Endodermal cell (in vitro differentiated cells): ENCODE measurements at regions not wholly inside any gene's neighbourhood (a gene's known extent, or its start where the extent isn't known, plus 50 kb on each side); places are given as distances from the start of the nearest gene placed in this dataset.

Experiments used
- DNase-seq: peaks from one replicate; pipeline ENCODE4 v3.0.0-alpha.2; 2017
- H3K27ac ChIP-seq: 2 replicates; pipeline ENCODE4 v1.5.1; 2013; ENCODE audit warnings: mild to moderate bottlenecking, low read depth, low read length, moderate library complexity
- H3K27me3 ChIP-seq: 2 replicates; pipeline ENCODE4 v1.6.1; 2013; ENCODE audit warnings: mild to moderate bottlenecking, low read length, moderate library complexity; ENCODE audit not compliant: insufficient read depth, control insufficient read depth, poor library complexity, severe bottlenecking
- H3K36me3 ChIP-seq: 2 replicates; pipeline ENCODE4 v1.7.0; 2013; ENCODE audit warnings: mild to moderate bottlenecking, low read length, moderate library complexity; ENCODE audit not compliant: control insufficient read depth, insufficient read depth
- H3K4me1 ChIP-seq: one replicate; pipeline ENCODE4 v1.7.0; 2013; ENCODE audit warnings: low read length; ENCODE audit not compliant: control insufficient read depth, insufficient read depth
- H3K4me3 ChIP-seq: 2 replicates; pipeline ENCODE4 v1.5.1; 2013; ENCODE audit warnings: mild to moderate bottlenecking, low read length, moderate library complexity
- H3K9ac ChIP-seq: 2 replicates; pipeline ENCODE4 v1.6.1; 2013; ENCODE audit warnings: mild to moderate bottlenecking, low read length, moderate library complexity; ENCODE audit not compliant: poor library complexity, severe bottlenecking; ENCODE audit errors: extremely low read depth
- H3K9me3 ChIP-seq: 2 replicates; pipeline ENCODE4 v1.6.1; 2013; ENCODE audit warnings: mild to moderate bottlenecking, low read length, moderate library complexity; ENCODE audit not compliant: control insufficient read depth
- H3K27ac Mint-ChIP-seq: 2 replicates; pipeline ENCODE4 v1.8.0; 2020; ENCODE audit warnings: mixed read lengths
- H3K27me3 Mint-ChIP-seq: 2 replicates; pipeline ENCODE4 v1.8.0; 2021; ENCODE audit warnings: mild to moderate bottlenecking, mixed read lengths; ENCODE audit not compliant: insufficient read depth
- H3K36me3 Mint-ChIP-seq: 2 replicates; pipeline ENCODE4 v1.8.0; 2020; ENCODE audit warnings: low read depth, mixed read lengths
- H3K4me1 Mint-ChIP-seq: 2 replicates; pipeline ENCODE4 v1.8.0; 2020; ENCODE audit warnings: mixed read lengths
- H3K4me3 Mint-ChIP-seq: 2 replicates; pipeline ENCODE4 v1.8.0; 2020; ENCODE audit warnings: mild to moderate bottlenecking, moderate library complexity, mixed read lengths
- H3K9me3 Mint-ChIP-seq: 2 replicates; pipeline ENCODE4 v1.8.0; 2020; ENCODE audit warnings: mild to moderate bottlenecking, mixed read lengths
- WGBS, 2 experiments: methylation state at CpG; one replicate each; pipeline versions ENCODE4 v1.1.5 to v1.1.7; 2013; ENCODE audit warnings: missing lambda C conversion rate in 2 of 2, mixed read lengths in 1 of 2; ENCODE audit not compliant: insufficient coverage in 1 of 2, insufficient read length in 1 of 2; 5-methylcytosine and 5-hydroxymethylcytosine counted together
- TF ChIP-seq, protein P1 (sequence below): fragments of 200-600 bp; sonication (generic); conservative IDR thresholded peaks from 2 replicates; pipeline ENCODE4 v1.5.0; 2021; ENCODE audit warnings: antibody characterized with exemption, mild to moderate bottlenecking

DNA sequence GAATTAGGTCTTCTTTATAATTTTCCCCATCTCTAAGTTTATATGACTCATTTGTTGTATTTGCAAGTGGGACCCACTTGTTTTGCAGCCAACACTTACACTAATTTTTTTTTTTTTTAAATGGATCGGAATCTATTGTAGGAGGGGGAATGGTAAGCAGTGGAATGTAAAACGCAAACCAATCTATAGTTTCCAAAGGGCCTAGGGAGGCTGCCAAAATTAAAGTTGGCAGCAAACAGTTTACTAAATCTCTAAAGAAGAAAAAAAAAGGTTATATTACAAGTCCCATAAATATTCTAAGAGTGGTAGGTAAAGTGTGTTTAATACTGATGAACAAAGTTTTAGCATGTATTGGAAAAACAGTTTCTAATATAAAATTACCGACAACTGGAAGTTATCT lies 416.8 kb upstream of the SALL1 start:
- no peaks in the 10 kb centered on the region for H3K27me3 ChIP-seq
- H3K9me3 ChIP-seq: peaks cover 6% of the 10 kb centered on the region
- H3K36me3 Mint-ChIP-seq: no peaks in the 10 kb centered on the region

DNA sequence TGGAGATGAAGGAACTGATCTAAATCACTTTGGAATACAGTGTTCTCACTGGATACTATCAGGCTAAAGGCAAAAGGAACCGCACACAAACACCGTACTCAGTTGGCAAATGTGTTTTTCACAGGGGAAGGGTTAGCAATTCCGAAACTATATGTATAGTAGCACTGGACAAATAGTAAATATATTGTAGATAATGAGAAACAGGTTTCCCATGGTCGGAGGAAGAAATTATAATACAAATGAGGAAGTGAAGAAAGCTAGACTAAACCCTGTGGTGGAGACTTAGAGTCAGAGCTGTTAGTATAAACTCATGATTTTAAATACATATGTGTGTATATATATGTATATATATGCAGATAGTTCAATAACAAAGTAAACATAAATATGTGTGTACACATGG lies 414.1 kb upstream of the SALL1 start:
- H3K27ac ChIP-seq: no peak overlapping the region
- H3K36me3 Mint-ChIP-seq: no peaks in the 10 kb centered on the region
- H3K9ac ChIP-seq: no peak overlapping the region
- no peaks in the 10 kb centered on the region for H3K27me3 ChIP-seq
- H3K27me3 Mint-ChIP-seq: no peaks in the 10 kb centered on the region
- TF ChIP-seq, protein P1, sequence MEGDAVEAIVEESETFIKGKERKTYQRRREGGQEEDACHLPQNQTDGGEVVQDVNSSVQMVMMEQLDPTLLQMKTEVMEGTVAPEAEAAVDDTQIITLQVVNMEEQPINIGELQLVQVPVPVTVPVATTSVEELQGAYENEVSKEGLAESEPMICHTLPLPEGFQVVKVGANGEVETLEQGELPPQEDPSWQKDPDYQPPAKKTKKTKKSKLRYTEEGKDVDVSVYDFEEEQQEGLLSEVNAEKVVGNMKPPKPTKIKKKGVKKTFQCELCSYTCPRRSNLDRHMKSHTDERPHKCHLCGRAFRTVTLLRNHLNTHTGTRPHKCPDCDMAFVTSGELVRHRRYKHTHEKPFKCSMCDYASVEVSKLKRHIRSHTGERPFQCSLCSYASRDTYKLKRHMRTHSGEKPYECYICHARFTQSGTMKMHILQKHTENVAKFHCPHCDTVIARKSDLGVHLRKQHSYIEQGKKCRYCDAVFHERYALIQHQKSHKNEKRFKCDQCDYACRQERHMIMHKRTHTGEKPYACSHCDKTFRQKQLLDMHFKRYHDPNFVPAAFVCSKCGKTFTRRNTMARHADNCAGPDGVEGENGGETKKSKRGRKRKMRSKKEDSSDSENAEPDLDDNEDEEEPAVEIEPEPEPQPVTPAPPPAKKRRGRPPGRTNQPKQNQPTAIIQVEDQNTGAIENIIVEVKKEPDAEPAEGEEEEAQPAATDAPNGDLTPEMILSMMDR: no peak
- peaks cover under 1% of the 10 kb centered on the region for H3K4me1 ChIP-seq
- WGBS, 2 experiments: 92 to 97% methylated on average over 4 of the region's 4 CpGs
- H3K4me3 ChIP-seq: no peak overlapping the region
- DNase-seq: no peak
- H3K4me3 Mint-ChIP-seq: no peak overlapping the region
- peaks cover 7% of the 10 kb centered on the region for H3K4me1 Mint-ChIP-seq
- H3K36me3 ChIP-seq: no peaks in the 10 kb centered on the region
- peaks cover 6% of the 10 kb centered on the region for H3K9me3 ChIP-seq
- no peaks in the 10 kb centered on the region for H3K9me3 Mint-ChIP-seq
- no peak overlapping the region for H3K27ac Mint-ChIP-seq

More for the DNA sequence above, 416.8 kb upstream of the SALL1 start:
- no peaks in the 10 kb centered on the region for H3K4me1 Mint-ChIP-seq
- Histone ChIP-seq H3K36me3 (no peaks in the 10 kb centered on the region), H3K27ac (no peak overlapping the region), H3K4me1 (no peaks in the 10 kb centered on the region), H3K4me3 (no peak overlapping the region), H3K9ac (no peak overlapping the region)
- WGBS, 2 experiments: 92% methylated on average over 3 of the region's 3 CpGs; no CpG with 5 or more reads in 1 of the 2 experiments
- no peaks in the 10 kb centered on the region for H3K9me3 Mint-ChIP-seq
- H3K4me3 Mint-ChIP-seq: no peak overlapping the region
- no peak for DNase-seq
- TF ChIP-seq, protein P1: no peak
- H3K27ac Mint-ChIP-seq: no peak overlapping the region
- peaks cover 2% of the 10 kb centered on the region for H3K27me3 Mint-ChIP-seq

DNA sequence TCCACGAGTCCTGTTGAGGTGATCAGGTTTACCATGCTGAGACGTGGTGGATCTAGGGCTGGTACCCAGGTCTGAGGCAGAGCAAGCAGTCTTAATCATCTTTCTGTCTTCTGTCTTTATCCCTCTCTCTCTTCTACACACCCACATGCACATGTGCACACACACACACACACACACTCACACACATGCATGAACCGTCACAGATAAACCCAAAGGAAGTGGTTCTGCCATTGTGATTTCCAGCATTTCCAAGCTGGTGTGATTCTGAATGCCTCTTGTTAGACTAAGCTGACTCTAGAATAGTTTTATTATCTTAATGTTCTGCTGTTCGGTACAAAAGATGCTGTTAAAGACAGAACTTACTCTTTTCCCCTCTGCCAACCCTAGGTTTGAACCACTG lies 411.8 kb upstream of the SALL1 start:
- peaks cover 4% of the 10 kb centered on the region for H3K27me3 Mint-ChIP-seq
- 94 to 97% methylated on average over 2 to 4 of the region's 4 CpGs for WGBS, 2 experiments
- Histone ChIP-seq H3K9me3 (peaks cover 6% of the 10 kb centered on the region), H3K4me3 (no peak overlapping the region), H3K36me3 (no peaks in the 10 kb centered on the region), H3K4me1 (peaks cover 9% of the 10 kb centered on the region), H3K27me3 (no peaks in the 10 kb centered on the region), H3K27ac (no peak overlapping the region), H3K9ac (no peak overlapping the region)
- peaks cover 14% of the 10 kb centered on the region for H3K4me1 Mint-ChIP-seq
- no peaks in the 10 kb centered on the region for H3K36me3 Mint-ChIP-seq
- TF ChIP-seq, protein P1: no peak
- no peak overlapping the region for H3K4me3 Mint-ChIP-seq
- no peak overlapping the region for H3K27ac Mint-ChIP-seq
- no peaks in the 10 kb centered on the region for H3K9me3 Mint-ChIP-seq
- DNase-seq: no peak
